ENCODE measurements at regions not wholly inside any gene's neighbourhood (a gene's known extent, or its start where the extent isn't known, plus 50 kb on each side); places are given as distances from the start of the nearest gene placed in this dataset.

DNA sequence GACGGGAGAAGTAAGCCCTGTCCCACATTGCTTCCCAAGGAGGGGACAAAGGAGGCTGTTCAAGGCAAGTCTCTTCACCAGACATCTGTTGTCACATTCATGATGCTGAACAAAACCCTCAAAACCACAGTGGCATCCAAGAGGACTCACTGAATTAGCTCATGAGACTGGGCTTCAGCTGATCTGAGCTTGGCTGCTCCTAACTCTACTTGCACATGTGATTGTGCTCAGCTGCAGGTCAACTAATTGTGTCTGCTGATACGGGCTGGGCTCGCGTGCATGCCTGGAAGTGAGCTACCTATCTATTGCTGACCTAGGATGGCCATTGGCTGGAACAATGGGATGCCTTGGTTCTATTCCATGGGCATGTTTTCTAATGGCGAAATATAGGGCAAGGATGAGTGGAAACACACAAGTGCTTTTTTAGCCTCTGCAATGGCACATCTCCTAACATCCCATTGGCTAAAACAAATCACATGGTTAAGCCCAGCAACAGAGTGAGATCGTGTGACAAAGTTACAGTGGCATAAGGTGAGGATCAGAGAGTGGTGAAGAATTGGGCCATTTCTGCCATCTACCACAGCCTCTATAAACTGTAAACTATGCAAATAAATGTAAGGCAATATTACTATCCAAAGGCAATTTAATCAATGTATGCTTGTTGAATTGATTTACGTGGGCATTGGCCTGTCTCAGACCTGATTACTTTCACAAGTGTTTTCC, 52.9 kb upstream of the CAPN13 start:
- Mint-ChIP-seq H3K9me3 (no peaks in the 10 kb centered on the region), H3K4me3 (no peak overlapping the region), H3K27ac (no peak overlapping the region), H3K27me3 (ENCODE audit: insufficient read depth) (peaks cover under 1% of the 10 kb centered on the region), H3K36me3 (ENCODE audit: low read depth) (no peaks in the 10 kb centered on the region), H3K4me1 (ENCODE audit: low read depth) (no peaks in the 10 kb centered on the region)
- no peak for DNase-seq (ENCODE audit: low spot score)
- intact Hi-C loops (cut with micrococcal nuclease) = loop anchor here (5.0 kb wide), 1 partner anchor 312 kb away; no protein-coding TSS in a partner anchor
